Neural cell (in vitro differentiated cells): ENCODE measurements at regions not wholly inside any gene's neighbourhood (a gene's known extent, or its start where the extent isn't known, plus 50 kb on each side); places are given as distances from the start of the nearest gene placed in this dataset.

Source experiments
- H2AFZ ChIP-seq: fragments of 200-600, 300-800 bp; sonication (generic), shearing (Covaris generic); 2 replicates; pipeline ENCODE4 v1.6.0; 2014; ENCODE audit warnings: low read depth, mild to moderate bottlenecking, antibody characterized with exemption, low read length, moderate library complexity
- H3F3A ChIP-seq: fragments of 200-600 bp; shearing (Covaris generic); 2 replicates; pipeline ENCODE4 v1.6.1; 2016; ENCODE audit warnings: mild to moderate bottlenecking, moderate library complexity, mixed read lengths, antibody characterized with exemption, low read length; ENCODE audit not compliant: insufficient read depth, poor library complexity, severe bottlenecking
- H3K27ac ChIP-seq: fragments of 200-600, 300-800 bp; sonication (generic), shearing (Covaris generic); 2 replicates; pipeline ENCODE4 v1.5.1; 2014; ENCODE audit warnings: mild to moderate bottlenecking, low read length, moderate library complexity
- H3K27me3 ChIP-seq: fragments of 300-800, 200-600 bp; sonication (generic), shearing (Covaris generic); 2 replicates; pipeline ENCODE4 v1.6.0; 2014; ENCODE audit warnings: mild to moderate bottlenecking, low read depth, low read length, moderate library complexity; ENCODE audit not compliant: insufficient read depth
- H3K36me3 ChIP-seq: fragments of 300-800, 200-600 bp; sonication (generic), shearing (Covaris generic); 2 replicates; pipeline ENCODE4 v1.5.1; 2014; ENCODE audit warnings: mild to moderate bottlenecking, antibody characterized with exemption, low read length, moderate library complexity; ENCODE audit not compliant: insufficient read depth
- H3K4me2 ChIP-seq: fragments of 300-800, 200-600 bp; sonication (generic), shearing (Covaris generic); 2 replicates; pipeline ENCODE4 v1.6.0; 2014; ENCODE audit warnings: mild to moderate bottlenecking, low read length
- H3K4me3 ChIP-seq: fragments of 300-800, 200-600 bp; sonication (generic), shearing (Covaris generic); 2 replicates; pipeline ENCODE4 v1.5.1; 2014; ENCODE audit warnings: mild to moderate bottlenecking, low read length, moderate library complexity
- H3K79me2 ChIP-seq: fragments of 200-600 bp; shearing (Covaris generic); replicated peaks from 2 replicates; pipeline ENCODE4 v1.6.0; 2014; ENCODE audit warnings: mild to moderate bottlenecking, low read length, moderate library complexity; ENCODE audit not compliant: insufficient read depth
- H3K9ac ChIP-seq: fragments of 300-800, 200-600 bp; sonication (generic), shearing (Covaris generic); 2 replicates; pipeline ENCODE4 v1.6.1; 2016; ENCODE audit warnings: mild to moderate bottlenecking, low read length, mixed read lengths
- H3K9me2 ChIP-seq: fragments of 200-600 bp; shearing (Covaris generic); 2 replicates; pipeline ENCODE4 v1.6.1; 2016; ENCODE audit warnings: mild to moderate bottlenecking, low read length, mixed read lengths; ENCODE audit not compliant: insufficient read depth
- H3K9me3 ChIP-seq: fragments of 200-600, 300-800 bp; sonication (generic), shearing (Covaris generic); 2 replicates; pipeline ENCODE4 v1.6.1; 2016; ENCODE audit warnings: mild to moderate bottlenecking, mixed run types, low read length, moderate library complexity, mixed read lengths
- H4K20me1 ChIP-seq: fragments of 200-600 bp; shearing (Covaris generic); 2 replicates; pipeline ENCODE4 v1.6.1; 2016; ENCODE audit warnings: mild to moderate bottlenecking, mixed run types; ENCODE audit not compliant: insufficient read depth
- EP300 ChIP-seq: fragments of 450-650 bp; conservative IDR thresholded peaks from 2 replicates; pipeline ENCODE4 v1.6.1; 2014; ENCODE audit warnings: antibody characterized with exemption, mild to moderate bottlenecking, moderate library complexity; ENCODE audit not compliant: poor library complexity, severe bottlenecking
- EZH2 ChIP-seq: fragments of 200-600, 300-800 bp; shearing (Covaris generic), sonication (generic); IDR thresholded peaks from 2 replicates; pipeline ENCODE4 v1.6.1; 2014; ENCODE audit warnings: antibody characterized with exemption, low read length, borderline replicate concordance, mild to moderate bottlenecking; ENCODE audit not compliant: insufficient read depth, poor library complexity, severe bottlenecking
- MXI1 ChIP-seq: fragments of 450-650 bp; conservative IDR thresholded peaks from 2 replicates; pipeline ENCODE4 v1.6.1; 2014; ENCODE audit warnings: antibody characterized with exemption, mild to moderate bottlenecking; ENCODE audit not compliant: poor library complexity, severe bottlenecking
- POLR2AphosphoS5 ChIP-seq: IDR thresholded peaks from 2 replicates; pipeline ENCODE4 v1.6.1; 2012
- RAD21 ChIP-seq: fragments of 450-650 bp; conservative IDR thresholded peaks from 2 replicates; pipeline ENCODE4 v1.6.1; 2014; ENCODE audit warnings: antibody characterized with exemption, mild to moderate bottlenecking, moderate library complexity
- SMC3 ChIP-seq: fragments of 450-650 bp; conservative IDR thresholded peaks from 2 replicates; pipeline ENCODE4 v1.6.1; 2014; ENCODE audit warnings: antibody characterized with exemption, mild to moderate bottlenecking, moderate library complexity; ENCODE audit not compliant: poor library complexity
- TAF1 ChIP-seq: IDR thresholded peaks from 2 replicates; pipeline ENCODE4 v1.6.1; 2012; ENCODE audit warnings: low read depth
- TF ChIP-seq, protein P1 (sequence below): IDR thresholded peaks from 2 replicates; pipeline ENCODE4 v1.6.1; 2012; ENCODE audit warnings: borderline replicate concordance
- TF ChIP-seq, protein P2 (sequence below): fragments of 450-650 bp; IDR thresholded peaks from 2 replicates; pipeline ENCODE4 v1.5.1; 2014; ENCODE audit warnings: antibody characterized with exemption, mild to moderate bottlenecking, moderate library complexity; ENCODE audit not compliant: poor library complexity, severe bottlenecking

GRCh38 chr1:157359314-157360022, 192.8 kb downstream of the FCRL5 start:
- H3F3A ChIP-seq, result no peaks in the 10 kb centered on the region
- H3K27me3 ChIP-seq, result no peaks in the 10 kb centered on the region
- no peak overlapping the region for H2AFZ ChIP-seq
- no peaks in the 10 kb centered on the region for H3K9me2 ChIP-seq
- H3K4me2 ChIP-seq, result no peak overlapping the region
- H3K9me3 ChIP-seq, result no peaks in the 10 kb centered on the region
- no peaks in the 10 kb centered on the region for H4K20me1 ChIP-seq
- no peaks in the 10 kb centered on the region for H3K79me2 ChIP-seq
- H3K27ac ChIP-seq, result no peak overlapping the region
- H3K9ac ChIP-seq, result no peak overlapping the region
- no peaks in the 10 kb centered on the region for H3K36me3 ChIP-seq
- no peak overlapping the region for H3K4me3 ChIP-seq
- TF ChIP-seq, protein P1, sequence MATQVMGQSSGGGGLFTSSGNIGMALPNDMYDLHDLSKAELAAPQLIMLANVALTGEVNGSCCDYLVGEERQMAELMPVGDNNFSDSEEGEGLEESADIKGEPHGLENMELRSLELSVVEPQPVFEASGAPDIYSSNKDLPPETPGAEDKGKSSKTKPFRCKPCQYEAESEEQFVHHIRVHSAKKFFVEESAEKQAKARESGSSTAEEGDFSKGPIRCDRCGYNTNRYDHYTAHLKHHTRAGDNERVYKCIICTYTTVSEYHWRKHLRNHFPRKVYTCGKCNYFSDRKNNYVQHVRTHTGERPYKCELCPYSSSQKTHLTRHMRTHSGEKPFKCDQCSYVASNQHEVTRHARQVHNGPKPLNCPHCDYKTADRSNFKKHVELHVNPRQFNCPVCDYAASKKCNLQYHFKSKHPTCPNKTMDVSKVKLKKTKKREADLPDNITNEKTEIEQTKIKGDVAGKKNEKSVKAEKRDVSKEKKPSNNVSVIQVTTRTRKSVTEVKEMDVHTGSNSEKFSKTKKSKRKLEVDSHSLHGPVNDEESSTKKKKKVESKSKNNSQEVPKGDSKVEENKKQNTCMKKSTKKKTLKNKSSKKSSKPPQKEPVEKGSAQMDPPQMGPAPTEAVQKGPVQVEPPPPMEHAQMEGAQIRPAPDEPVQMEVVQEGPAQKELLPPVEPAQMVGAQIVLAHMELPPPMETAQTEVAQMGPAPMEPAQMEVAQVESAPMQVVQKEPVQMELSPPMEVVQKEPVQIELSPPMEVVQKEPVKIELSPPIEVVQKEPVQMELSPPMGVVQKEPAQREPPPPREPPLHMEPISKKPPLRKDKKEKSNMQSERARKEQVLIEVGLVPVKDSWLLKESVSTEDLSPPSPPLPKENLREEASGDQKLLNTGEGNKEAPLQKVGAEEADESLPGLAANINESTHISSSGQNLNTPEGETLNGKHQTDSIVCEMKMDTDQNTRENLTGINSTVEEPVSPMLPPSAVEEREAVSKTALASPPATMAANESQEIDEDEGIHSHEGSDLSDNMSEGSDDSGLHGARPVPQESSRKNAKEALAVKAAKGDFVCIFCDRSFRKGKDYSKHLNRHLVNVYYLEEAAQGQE, result no peak
- TF ChIP-seq RAD21 (no peak), EZH2 (no peak), MXI1 (no peak), EP300 (no peak), SMC3 (no peak), TAF1 (no peak), POLR2AphosphoS5 (no peak)
- TF ChIP-seq, protein P2, sequence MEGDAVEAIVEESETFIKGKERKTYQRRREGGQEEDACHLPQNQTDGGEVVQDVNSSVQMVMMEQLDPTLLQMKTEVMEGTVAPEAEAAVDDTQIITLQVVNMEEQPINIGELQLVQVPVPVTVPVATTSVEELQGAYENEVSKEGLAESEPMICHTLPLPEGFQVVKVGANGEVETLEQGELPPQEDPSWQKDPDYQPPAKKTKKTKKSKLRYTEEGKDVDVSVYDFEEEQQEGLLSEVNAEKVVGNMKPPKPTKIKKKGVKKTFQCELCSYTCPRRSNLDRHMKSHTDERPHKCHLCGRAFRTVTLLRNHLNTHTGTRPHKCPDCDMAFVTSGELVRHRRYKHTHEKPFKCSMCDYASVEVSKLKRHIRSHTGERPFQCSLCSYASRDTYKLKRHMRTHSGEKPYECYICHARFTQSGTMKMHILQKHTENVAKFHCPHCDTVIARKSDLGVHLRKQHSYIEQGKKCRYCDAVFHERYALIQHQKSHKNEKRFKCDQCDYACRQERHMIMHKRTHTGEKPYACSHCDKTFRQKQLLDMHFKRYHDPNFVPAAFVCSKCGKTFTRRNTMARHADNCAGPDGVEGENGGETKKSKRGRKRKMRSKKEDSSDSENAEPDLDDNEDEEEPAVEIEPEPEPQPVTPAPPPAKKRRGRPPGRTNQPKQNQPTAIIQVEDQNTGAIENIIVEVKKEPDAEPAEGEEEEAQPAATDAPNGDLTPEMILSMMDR, result no peak

DNA sequence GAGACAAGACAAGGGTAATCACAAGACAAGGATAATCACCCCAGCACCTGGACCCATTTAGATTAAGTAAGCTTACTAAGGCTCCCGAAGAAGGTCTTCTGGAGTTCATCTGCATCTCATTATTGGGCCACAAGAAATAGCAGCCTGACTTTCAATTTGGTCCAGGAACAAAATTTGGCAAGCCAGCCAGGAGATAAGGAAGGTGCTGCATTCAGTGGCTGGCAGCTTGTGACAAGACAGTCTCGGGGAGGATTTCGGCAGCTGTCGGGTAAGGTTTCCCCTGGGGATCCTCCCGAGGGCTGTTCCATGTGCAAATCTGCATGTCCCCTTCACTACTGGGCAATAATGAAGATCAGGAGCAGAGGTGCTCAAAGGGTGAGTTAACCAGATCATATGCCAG, 195.2 kb downstream of the FCRL5 start:
- no peak for TF ChIP-seq SMC3
- TF ChIP-seq TAF1, result no peak
- TF ChIP-seq, protein P2, result no peak
- no peak for TF ChIP-seq EP300
- TF ChIP-seq, protein P1, result no peak
- no peak for TF ChIP-seq RAD21
- no peak for TF ChIP-seq EZH2
- TF ChIP-seq MXI1, result no peak
- TF ChIP-seq POLR2AphosphoS5, result no peak
- Histone ChIP-seq H3K36me3 (no peaks in the 10 kb centered on the region), H3K9me2 (no peaks in the 10 kb centered on the region), H4K20me1 (no peaks in the 10 kb centered on the region), H3K4me2 (no peak overlapping the region), H2AFZ (no peak overlapping the region), H3K9me3 (no peaks in the 10 kb centered on the region), H3F3A (no peaks in the 10 kb centered on the region), H3K9ac (no peak overlapping the region), H3K27ac (no peak overlapping the region), H3K27me3 (no peaks in the 10 kb centered on the region), H3K4me3 (no peak overlapping the region), H3K79me2 (no peaks in the 10 kb centered on the region)
